IMR-90 (cell line): ENCODE measurements at regions not wholly inside any gene's neighbourhood (a gene's known extent, or its start where the extent isn't known, plus 50 kb on each side); places are given as distances from the start of the nearest gene placed in this dataset.

Experiments used
- ATAC-seq: fragments of 200-7000 bp; cut with Tn5 transposase; 2 replicates; pipeline ENCODE4 v1.9.1; 2020; ENCODE audit warnings: low read depth, mild to moderate bottlenecking, moderate library complexity
- BruUV-seq: library from RNA; stranded (reverse); fragments of 400-500 nt; replicated peaks from 2 replicates; lab custom pipeline; 2021; lab: Mats Ljungman, UMichigan
- CTCF ChIA-PET: fragments of 300-600 bp; formaldehyde crosslinking; extraction: SDS; loops from one replicate; lab custom pipeline; 2021; ENCODE audit warnings: antibody characterized with exemption; lab: Yijun Ruan, JAX
- POLR2A ChIA-PET: fragments of 300-600 bp; sonication (Branson Sonifier 250); formaldehyde crosslinking; loops from one replicate; lab custom pipeline; 2022; ENCODE audit warnings: antibody characterized with exemption; ENCODE audit not compliant: unreplicated experiment; lab: Charles Lee
- DNase-seq: peaks from one replicate; pipeline ENCODE4 v3.0.0; 2013
- H2AFZ ChIP-seq: replicated peaks from 2 replicates; pipeline ENCODE3; 2013; ENCODE audit warnings: low read length, mild to moderate bottlenecking; ENCODE audit not compliant: poor library complexity
- H2AK5ac ChIP-seq: 2 replicates; pipeline ENCODE4 v1.6.1; 2013; ENCODE audit warnings: low read depth, low read length, inconsistent platforms
- H2AK9ac ChIP-seq: replicated peaks from 2 replicates; pipeline ENCODE3; 2013; ENCODE audit warnings: mild to moderate bottlenecking, low read depth, low read length, moderate library complexity; ENCODE audit not compliant: poor library complexity
- H2BK120ac ChIP-seq: 2 replicates; pipeline ENCODE4 v1.6.1; 2013; ENCODE audit warnings: low read depth, low read length, inconsistent platforms
- H2BK15ac ChIP-seq: 3 replicates; pipeline ENCODE4 v1.6.1; 2013; ENCODE audit warnings: low read depth, low read length, inconsistent platforms
- H2BK20ac ChIP-seq: 2 replicates; pipeline ENCODE4 v1.6.1; 2013; ENCODE audit warnings: low read depth, mild to moderate bottlenecking, inconsistent platforms, low read length, moderate library complexity
- H2BK5ac ChIP-seq: 2 replicates; pipeline ENCODE4 v1.6.1; 2013; ENCODE audit warnings: mild to moderate bottlenecking, low read depth, low read length, inconsistent platforms; ENCODE audit not compliant: poor library complexity, severe bottlenecking
- H3K14ac ChIP-seq: replicated peaks from 2 replicates; pipeline ENCODE4 v1.6.1; 2013; ENCODE audit warnings: low read depth, low read length, inconsistent platforms
- H3K18ac ChIP-seq: 2 replicates; pipeline ENCODE4 v1.6.1; 2013; ENCODE audit warnings: low read depth, low read length, control low read depth
- H3K23ac ChIP-seq: 2 replicates; pipeline ENCODE4 v1.6.1; 2013; ENCODE audit warnings: low read depth, low read length, inconsistent platforms
- H3K27ac ChIP-seq: 2 replicates; pipeline ENCODE4 v1.5.1; 2013; ENCODE audit warnings: mild to moderate bottlenecking, control low read depth, low read length; ENCODE audit not compliant: insufficient read depth
- H3K27me3 ChIP-seq: 2 replicates; pipeline ENCODE4 v1.6.1; 2013; ENCODE audit warnings: low read length; ENCODE audit not compliant: control insufficient read depth, insufficient read depth
- H3K36me3 ChIP-seq: 2 replicates; pipeline ENCODE4 v1.6.1; 2013; ENCODE audit warnings: low read length, mixed read lengths; ENCODE audit not compliant: control insufficient read depth, insufficient read depth
- H3K4ac ChIP-seq: 2 replicates; pipeline ENCODE4 v1.6.1; 2013; ENCODE audit warnings: low read depth, low read length, inconsistent platforms
- H3K4me1 ChIP-seq: 2 replicates; pipeline ENCODE4 v1.6.1; 2013; ENCODE audit warnings: low read length, mixed read lengths; ENCODE audit not compliant: control insufficient read depth, insufficient read depth
- H3K4me2 ChIP-seq: 2 replicates; pipeline ENCODE4 v1.6.1; 2013; ENCODE audit warnings: low read depth, mild to moderate bottlenecking, control low read depth, low read length, moderate library complexity
- H3K4me3 ChIP-seq: 2 replicates; pipeline ENCODE4 v1.5.1; 2013; ENCODE audit warnings: low read depth, mild to moderate bottlenecking, control low read depth, low read length, moderate library complexity; ENCODE audit not compliant: insufficient read depth
- H3K56ac ChIP-seq: 2 replicates; pipeline ENCODE4 v1.6.1; 2013; ENCODE audit warnings: low read length, inconsistent platforms; ENCODE audit not compliant: insufficient read depth; ENCODE audit errors: extremely low read depth
- H3K79me1 ChIP-seq, 2 experiments: 2 replicates each; pipeline ENCODE4 v1.6.1; 2013; ENCODE audit warnings: low read length in 2 of 2, inconsistent platforms in 1 of 2, low read depth in 1 of 2
- H3K9ac ChIP-seq: 2 replicates; pipeline ENCODE4 v1.6.1; 2013; ENCODE audit warnings: low read depth, low read length, control low read depth
- H3K9me1 ChIP-seq: 2 replicates; pipeline ENCODE4 v1.6.1; 2013; ENCODE audit warnings: low read length, inconsistent platforms; ENCODE audit not compliant: insufficient read depth
- H3K9me3 ChIP-seq: 2 replicates; pipeline ENCODE4 v1.6.1; 2013; ENCODE audit warnings: low read length; ENCODE audit not compliant: control insufficient read depth, insufficient read depth
- H4K20me1 ChIP-seq: 2 replicates; pipeline ENCODE4 v1.6.1; 2013; ENCODE audit warnings: low read length, inconsistent platforms; ENCODE audit not compliant: insufficient read depth
- H4K5ac ChIP-seq: 2 replicates; pipeline ENCODE4 v1.6.1; 2013; ENCODE audit warnings: mild to moderate bottlenecking, low read depth, low read length, control low read depth
- H4K8ac ChIP-seq, 2 experiments: 2 replicates each; pipeline ENCODE4 v1.6.1; 2013; ENCODE audit warnings: low read depth in 2 of 2, low read length in 2 of 2, control low read depth in 1 of 2, inconsistent platforms in 1 of 2
- H4K91ac ChIP-seq: 2 replicates; pipeline ENCODE4 v1.6.1; 2013; ENCODE audit warnings: low read depth, low read length, inconsistent platforms; ENCODE audit not compliant: insufficient read depth
- CEBPB ChIP-seq: IDR thresholded peaks from 2 replicates; pipeline ENCODE4 v1.6.1; 2012; ENCODE audit warnings: low read depth, low read length, improper control_type of control experiment
- CTCF ChIP-seq: conservative IDR thresholded peaks from 2 replicates; pipeline ENCODE4 v1.5.1; 2012; ENCODE audit warnings: mild to moderate bottlenecking, low read depth, low read length, improper control_type of control experiment
- MAZ ChIP-seq: IDR thresholded peaks from 2 replicates; pipeline ENCODE4 v1.6.1; 2012; ENCODE audit warnings: low read depth, mild to moderate bottlenecking, low read length, improper control_type of control experiment, moderate library complexity, borderline replicate concordance
- NFE2L2 ChIP-seq: fragments of 150-350 bp; IDR thresholded peaks from 2 replicates; pipeline ENCODE4 v1.6.1; 2016; ENCODE audit warnings: low read depth, mild to moderate bottlenecking, low read length
- POLR2A ChIP-seq: IDR thresholded peaks from 2 replicates; pipeline ENCODE4 v1.6.1; 2012; ENCODE audit warnings: mild to moderate bottlenecking, low read depth, low read length
- SMC3 ChIP-seq: fragments of 150-350 bp; IDR thresholded peaks from 2 replicates; pipeline ENCODE4 v1.6.1; 2016; ENCODE audit warnings: low read depth, mild to moderate bottlenecking, antibody characterized with exemption, low read length, moderate library complexity
- USF2 ChIP-seq: fragments of 150-350 bp; IDR thresholded peaks from 2 replicates; pipeline ENCODE4 v1.6.1; 2017; ENCODE audit warnings: mild to moderate bottlenecking, antibody characterized with exemption, low read length, low read depth
- WGBS, 2 experiments: methylation state at CpG; one replicate each; pipeline versions ENCODE4 v1.1.5 to v1.1.7; 2013; ENCODE audit warnings: missing lambda C conversion rate in 2 of 2; ENCODE audit not compliant: insufficient read length in 1 of 2; ENCODE audit errors: extremely low coverage in 2 of 2; 5-methylcytosine and 5-hydroxymethylcytosine counted together
- dilution Hi-C: fragments of 300-500 bp; cut with HindIII; formaldehyde crosslinking; loops from one replicate; pipeline ENCODE4 v1.14.3; 2018; ENCODE audit warnings: low sequenced_read_pairs; ENCODE audit not compliant: unreplicated experiment
- in situ Hi-C: fragments of 300-500 bp; cut with MboI; formaldehyde crosslinking; loops from 3 replicates; pipeline ENCODE4 v1.14.3; 2019; ENCODE audit warnings: low sequenced_read_pairs, inconsistent platforms, mixed read lengths
- intact Hi-C: fragments of 100-400 bp; cut with micrococcal nuclease; formaldehyde crosslinking; loops from 2 replicates; pipeline ENCODE4 v1.10.0; 2022
- TF ChIP-seq, protein P1 (sequence below): fragments of 150-350 bp; IDR thresholded peaks from 2 replicates; pipeline ENCODE4 v1.6.1; 2016; ENCODE audit warnings: low read depth, mild to moderate bottlenecking, low read length, moderate library complexity, borderline replicate concordance

DNA sequence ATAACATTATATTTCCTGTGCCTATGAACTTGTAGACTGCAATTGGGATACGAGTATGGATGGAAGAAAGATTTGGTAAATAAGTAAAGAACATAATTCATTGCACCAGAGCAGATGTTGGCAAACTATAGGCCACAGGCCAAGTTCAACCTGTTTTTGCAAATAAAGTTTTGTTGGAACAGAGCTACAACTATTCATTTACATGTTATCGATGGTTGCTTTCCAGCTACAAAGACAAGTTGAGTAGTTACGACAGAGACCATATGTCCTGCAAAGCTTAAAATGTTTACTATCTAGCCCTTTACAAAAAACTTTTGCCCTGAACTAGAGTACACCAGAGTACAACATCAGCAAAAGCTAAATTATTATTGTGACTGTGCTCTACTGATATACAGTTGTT, 169.1 kb upstream of the DMAC1 start:
- H4K91ac ChIP-seq, result no peak overlapping the region
- H3K79me1 ChIP-seq, result no peaks in the 10 kb centered on the region
- no peak overlapping the region for H3K14ac ChIP-seq
- H3K9me3 ChIP-seq, result no peaks in the 10 kb centered on the region
- BruUV-seq, result no TSS peak
- H2AFZ ChIP-seq, result no peak overlapping the region
- H3K36me3 ChIP-seq, result no peaks in the 10 kb centered on the region
- no peak overlapping the region for H3K56ac ChIP-seq
- H4K5ac ChIP-seq, result no peak overlapping the region
- ChIA-PET CTCF (no interaction called here), POLR2A (no interaction called here)
- no peak overlapping the region for H3K9ac ChIP-seq
- no peak for ATAC-seq
- H3K23ac ChIP-seq, result no peak overlapping the region
- TF ChIP-seq SMC3, result no peak
- no peak for TF ChIP-seq MAZ
- TF ChIP-seq NFE2L2, result no peak
- no peak for TF ChIP-seq USF2
- TF ChIP-seq POLR2A, result no peak
- no peak for TF ChIP-seq CEBPB
- TF ChIP-seq, protein P1, sequence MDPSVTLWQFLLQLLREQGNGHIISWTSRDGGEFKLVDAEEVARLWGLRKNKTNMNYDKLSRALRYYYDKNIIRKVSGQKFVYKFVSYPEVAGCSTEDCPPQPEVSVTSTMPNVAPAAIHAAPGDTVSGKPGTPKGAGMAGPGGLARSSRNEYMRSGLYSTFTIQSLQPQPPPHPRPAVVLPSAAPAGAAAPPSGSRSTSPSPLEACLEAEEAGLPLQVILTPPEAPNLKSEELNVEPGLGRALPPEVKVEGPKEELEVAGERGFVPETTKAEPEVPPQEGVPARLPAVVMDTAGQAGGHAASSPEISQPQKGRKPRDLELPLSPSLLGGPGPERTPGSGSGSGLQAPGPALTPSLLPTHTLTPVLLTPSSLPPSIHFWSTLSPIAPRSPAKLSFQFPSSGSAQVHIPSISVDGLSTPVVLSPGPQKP, result no peak
- TF ChIP-seq CTCF, result no peak
- in situ Hi-C loops, result no loop called here
- intact Hi-C loops, result no loop called here
- H3K4me2 ChIP-seq, result no peak overlapping the region
- no peak overlapping the region for H2BK120ac ChIP-seq
- dilution Hi-C loops, result no loop called here
- no peak overlapping the region for H2AK5ac ChIP-seq
- H3K4ac ChIP-seq, result no peak overlapping the region
- H3K9me1 ChIP-seq, result no peaks in the 10 kb centered on the region
- H2AK9ac ChIP-seq, result no peak overlapping the region
- no peak for DNase-seq
- H3K27me3 ChIP-seq, result no peaks in the 10 kb centered on the region
- no peaks in the 10 kb centered on the region for H4K20me1 ChIP-seq
- no peak overlapping the region for H2BK5ac ChIP-seq
- no peak overlapping the region for H2BK15ac ChIP-seq
- no peaks in the 10 kb centered on the region for H3K4me1 ChIP-seq
- H3K27ac ChIP-seq, result no peak overlapping the region
- H4K8ac ChIP-seq, result no peak overlapping the region
- no peak overlapping the region for H3K18ac ChIP-seq
- no peak overlapping the region for H2BK20ac ChIP-seq
- no peak overlapping the region for H3K4me3 ChIP-seq
- no CpG with 5 or more reads among the region's 3 CpGs for WGBS, 2 experiments
